ENCODE measurements at regions not wholly inside any gene's neighbourhood (a gene's known extent, or its start where the extent isn't known, plus 50 kb on each side); places are given as distances from the start of the nearest gene placed in this dataset.

GRCh38 chr6:98137391-98137790 lies 697.0 kb upstream of the POU3F2 start:
- TF ChIP-seq PATZ1 (CRISPR knock-in tag; IDR thresholded peaks at IDR 0.05; ENCODE audit: borderline replicate concordance) (no peak), PPARA (CRISPR knock-in tag; IDR thresholded peaks at IDR 0.05; ENCODE audit: borderline replicate concordance) (no peak), ESRRG (CRISPR knock-in tag; IDR thresholded peaks at IDR 0.05) (no peak), ZFP30 (CRISPR knock-in tag; IDR thresholded peaks at IDR 0.05) (no peak), POU6F1 (CRISPR knock-in tag; IDR thresholded peaks at IDR 0.05; ENCODE audit: borderline replicate concordance, low read depth) (no peak), SNAI2 (CRISPR knock-in tag; IDR thresholded peaks at IDR 0.05) (no peak), ISL1 (CRISPR knock-in tag; IDR thresholded peaks at IDR 0.05) (no peak), GLIS3 (CRISPR knock-in tag; IDR thresholded peaks at IDR 0.05) (no peak), ZC3H10 (CRISPR knock-in tag; IDR thresholded peaks at IDR 0.05) (no peak), CSRNP3 (CRISPR knock-in tag; IDR thresholded peaks at IDR 0.05) (no peak)

Measured in SK-N-SH treated with all-trans-retinoic acid at 6 μM for 48 hours (cell line).